GM23338 (cell line): ENCODE measurements at regions not wholly inside any gene's neighbourhood (a gene's known extent, or its start where the extent isn't known, plus 50 kb on each side); places are given as distances from the start of the nearest gene placed in this dataset.

Experiments used
- CREB1 ChIP-seq: fragments of 250-450 bp; sonication (Bioruptor Pico); IDR thresholded peaks from 2 replicates; pipeline ENCODE4 v1.5.0; 2020; ENCODE audit warnings: low read depth, mild to moderate bottlenecking, moderate library complexity
- EZH2 ChIP-seq: fragments of 200-600 bp; sonication (generic); IDR thresholded peaks from one replicate; pipeline ENCODE4 v1.8.0; 2017; ENCODE audit warnings: antibody characterized with exemption, mild to moderate bottlenecking, low read depth; ENCODE audit not compliant: unreplicated experiment
- EZH2phosphoT487 ChIP-seq: fragments of 200-600 bp; sonication (generic); IDR thresholded peaks from one replicate; pipeline ENCODE4 v1.8.1; 2018; ENCODE audit warnings: antibody characterized with exemption; ENCODE audit not compliant: unreplicated experiment
- JUNB ChIP-seq: IDR thresholded peaks from one replicate; pipeline ENCODE4 v1.6.1; 2016; ENCODE audit warnings: antibody characterized with exemption; ENCODE audit not compliant: unreplicated experiment
- POLR2AphosphoS5 ChIP-seq: IDR thresholded peaks from 2 replicates; pipeline ENCODE4 v1.6.1; 2016; ENCODE audit warnings: antibody characterized with exemption, low read depth
- STAT1 ChIP-seq: IDR thresholded peaks from one replicate; pipeline ENCODE4 v1.6.1; 2016; ENCODE audit warnings: antibody characterized with exemption; ENCODE audit not compliant: unreplicated experiment
- ZNF331 ChIP-seq: fragments of 250-450 bp; sonication (Bioruptor Pico); IDR thresholded peaks from 2 replicates; pipeline ENCODE4 v1.5.0; 2020; ENCODE audit warnings: low read depth, mild to moderate bottlenecking, moderate library complexity
- TF ChIP-seq, protein P1 (sequence below), 2 experiments: fragments of 200-600 bp in 1 of 2; sonication (generic) in 1 of 2; conservative IDR thresholded peaks; 2 replicates each; pipeline versions ENCODE4 v1.5.1 to v1.6.1; 2016 to 2017; ENCODE audit warnings: antibody characterized with exemption in 2 of 2, low read depth in 2 of 2, mild to moderate bottlenecking in 2 of 2, moderate library complexity in 1 of 2
- TF ChIP-seq, protein P2 (sequence below): IDR thresholded peaks from one replicate; pipeline ENCODE4 v1.6.1; 2018; ENCODE audit warnings: antibody characterized with exemption; ENCODE audit not compliant: unreplicated experiment
- TF ChIP-seq, protein P3 (sequence below): fragments of 250-450 bp; sonication (Bioruptor Pico); IDR thresholded peaks from 2 replicates; pipeline ENCODE4 v1.5.0; 2020; ENCODE audit warnings: mild to moderate bottlenecking, moderate library complexity
- TF ChIP-seq, protein P4 (sequence below): IDR thresholded peaks from 2 replicates; pipeline ENCODE4 v1.6.1; 2016; ENCODE audit warnings: antibody characterized with exemption

DNA sequence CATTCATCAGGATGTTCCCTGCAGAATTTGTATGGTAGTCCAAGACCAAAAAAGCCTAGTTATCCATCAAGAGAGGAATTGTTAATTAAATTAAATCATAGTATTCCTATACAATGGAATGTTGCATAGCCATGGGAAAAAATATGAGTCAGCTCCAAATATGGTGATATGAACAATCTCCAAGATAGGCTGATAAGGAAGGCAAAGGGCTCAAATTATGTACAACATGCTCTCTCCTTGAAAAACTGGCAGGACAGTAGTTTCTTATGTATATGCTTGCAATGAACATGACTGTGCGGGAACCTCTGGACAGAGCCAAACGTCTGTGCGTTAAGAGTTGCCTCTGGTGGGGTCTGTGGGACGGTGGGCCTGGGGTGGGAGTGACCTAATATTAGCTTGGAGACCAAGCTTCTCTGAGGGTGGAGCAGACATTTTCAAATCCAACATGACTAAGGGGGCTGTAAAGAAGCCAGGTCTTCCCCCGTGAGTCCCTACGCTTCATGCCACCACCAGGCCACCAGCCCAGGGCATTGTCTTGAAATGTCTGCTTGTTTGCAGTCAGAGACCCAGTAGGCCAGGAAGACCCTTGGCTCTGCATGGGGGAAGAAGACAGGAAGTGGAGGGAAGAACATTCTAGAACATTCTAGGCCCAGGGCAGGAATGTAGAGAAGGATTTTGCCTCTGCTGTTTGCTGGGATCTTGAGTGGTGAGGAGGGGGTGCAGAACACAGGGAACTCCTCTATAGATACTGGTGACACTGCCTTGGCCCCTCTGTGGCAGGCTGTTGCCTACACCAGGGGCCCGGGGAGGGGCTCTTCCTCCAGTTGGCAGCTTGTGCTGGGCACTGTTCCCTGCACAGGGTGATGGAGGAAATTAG, 244.0 kb upstream of the HS6ST1 start:
- TF ChIP-seq EZH2 (no peak), POLR2AphosphoS5 (no peak), JUNB (no peak), ZNF331 (CRISPR knock-in tag) (no peak), CREB1 (no peak), EZH2phosphoT487 (no peak), STAT1 (no peak)
- TF ChIP-seq, protein P1, sequence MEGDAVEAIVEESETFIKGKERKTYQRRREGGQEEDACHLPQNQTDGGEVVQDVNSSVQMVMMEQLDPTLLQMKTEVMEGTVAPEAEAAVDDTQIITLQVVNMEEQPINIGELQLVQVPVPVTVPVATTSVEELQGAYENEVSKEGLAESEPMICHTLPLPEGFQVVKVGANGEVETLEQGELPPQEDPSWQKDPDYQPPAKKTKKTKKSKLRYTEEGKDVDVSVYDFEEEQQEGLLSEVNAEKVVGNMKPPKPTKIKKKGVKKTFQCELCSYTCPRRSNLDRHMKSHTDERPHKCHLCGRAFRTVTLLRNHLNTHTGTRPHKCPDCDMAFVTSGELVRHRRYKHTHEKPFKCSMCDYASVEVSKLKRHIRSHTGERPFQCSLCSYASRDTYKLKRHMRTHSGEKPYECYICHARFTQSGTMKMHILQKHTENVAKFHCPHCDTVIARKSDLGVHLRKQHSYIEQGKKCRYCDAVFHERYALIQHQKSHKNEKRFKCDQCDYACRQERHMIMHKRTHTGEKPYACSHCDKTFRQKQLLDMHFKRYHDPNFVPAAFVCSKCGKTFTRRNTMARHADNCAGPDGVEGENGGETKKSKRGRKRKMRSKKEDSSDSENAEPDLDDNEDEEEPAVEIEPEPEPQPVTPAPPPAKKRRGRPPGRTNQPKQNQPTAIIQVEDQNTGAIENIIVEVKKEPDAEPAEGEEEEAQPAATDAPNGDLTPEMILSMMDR (conservative IDR thresholded peaks at IDR 0.05; ENCODE audit: low read depth in 2 of 2) = no peak
- TF ChIP-seq, protein P2, sequence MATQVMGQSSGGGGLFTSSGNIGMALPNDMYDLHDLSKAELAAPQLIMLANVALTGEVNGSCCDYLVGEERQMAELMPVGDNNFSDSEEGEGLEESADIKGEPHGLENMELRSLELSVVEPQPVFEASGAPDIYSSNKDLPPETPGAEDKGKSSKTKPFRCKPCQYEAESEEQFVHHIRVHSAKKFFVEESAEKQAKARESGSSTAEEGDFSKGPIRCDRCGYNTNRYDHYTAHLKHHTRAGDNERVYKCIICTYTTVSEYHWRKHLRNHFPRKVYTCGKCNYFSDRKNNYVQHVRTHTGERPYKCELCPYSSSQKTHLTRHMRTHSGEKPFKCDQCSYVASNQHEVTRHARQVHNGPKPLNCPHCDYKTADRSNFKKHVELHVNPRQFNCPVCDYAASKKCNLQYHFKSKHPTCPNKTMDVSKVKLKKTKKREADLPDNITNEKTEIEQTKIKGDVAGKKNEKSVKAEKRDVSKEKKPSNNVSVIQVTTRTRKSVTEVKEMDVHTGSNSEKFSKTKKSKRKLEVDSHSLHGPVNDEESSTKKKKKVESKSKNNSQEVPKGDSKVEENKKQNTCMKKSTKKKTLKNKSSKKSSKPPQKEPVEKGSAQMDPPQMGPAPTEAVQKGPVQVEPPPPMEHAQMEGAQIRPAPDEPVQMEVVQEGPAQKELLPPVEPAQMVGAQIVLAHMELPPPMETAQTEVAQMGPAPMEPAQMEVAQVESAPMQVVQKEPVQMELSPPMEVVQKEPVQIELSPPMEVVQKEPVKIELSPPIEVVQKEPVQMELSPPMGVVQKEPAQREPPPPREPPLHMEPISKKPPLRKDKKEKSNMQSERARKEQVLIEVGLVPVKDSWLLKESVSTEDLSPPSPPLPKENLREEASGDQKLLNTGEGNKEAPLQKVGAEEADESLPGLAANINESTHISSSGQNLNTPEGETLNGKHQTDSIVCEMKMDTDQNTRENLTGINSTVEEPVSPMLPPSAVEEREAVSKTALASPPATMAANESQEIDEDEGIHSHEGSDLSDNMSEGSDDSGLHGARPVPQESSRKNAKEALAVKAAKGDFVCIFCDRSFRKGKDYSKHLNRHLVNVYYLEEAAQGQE = no peak
- TF ChIP-seq, protein P3, sequence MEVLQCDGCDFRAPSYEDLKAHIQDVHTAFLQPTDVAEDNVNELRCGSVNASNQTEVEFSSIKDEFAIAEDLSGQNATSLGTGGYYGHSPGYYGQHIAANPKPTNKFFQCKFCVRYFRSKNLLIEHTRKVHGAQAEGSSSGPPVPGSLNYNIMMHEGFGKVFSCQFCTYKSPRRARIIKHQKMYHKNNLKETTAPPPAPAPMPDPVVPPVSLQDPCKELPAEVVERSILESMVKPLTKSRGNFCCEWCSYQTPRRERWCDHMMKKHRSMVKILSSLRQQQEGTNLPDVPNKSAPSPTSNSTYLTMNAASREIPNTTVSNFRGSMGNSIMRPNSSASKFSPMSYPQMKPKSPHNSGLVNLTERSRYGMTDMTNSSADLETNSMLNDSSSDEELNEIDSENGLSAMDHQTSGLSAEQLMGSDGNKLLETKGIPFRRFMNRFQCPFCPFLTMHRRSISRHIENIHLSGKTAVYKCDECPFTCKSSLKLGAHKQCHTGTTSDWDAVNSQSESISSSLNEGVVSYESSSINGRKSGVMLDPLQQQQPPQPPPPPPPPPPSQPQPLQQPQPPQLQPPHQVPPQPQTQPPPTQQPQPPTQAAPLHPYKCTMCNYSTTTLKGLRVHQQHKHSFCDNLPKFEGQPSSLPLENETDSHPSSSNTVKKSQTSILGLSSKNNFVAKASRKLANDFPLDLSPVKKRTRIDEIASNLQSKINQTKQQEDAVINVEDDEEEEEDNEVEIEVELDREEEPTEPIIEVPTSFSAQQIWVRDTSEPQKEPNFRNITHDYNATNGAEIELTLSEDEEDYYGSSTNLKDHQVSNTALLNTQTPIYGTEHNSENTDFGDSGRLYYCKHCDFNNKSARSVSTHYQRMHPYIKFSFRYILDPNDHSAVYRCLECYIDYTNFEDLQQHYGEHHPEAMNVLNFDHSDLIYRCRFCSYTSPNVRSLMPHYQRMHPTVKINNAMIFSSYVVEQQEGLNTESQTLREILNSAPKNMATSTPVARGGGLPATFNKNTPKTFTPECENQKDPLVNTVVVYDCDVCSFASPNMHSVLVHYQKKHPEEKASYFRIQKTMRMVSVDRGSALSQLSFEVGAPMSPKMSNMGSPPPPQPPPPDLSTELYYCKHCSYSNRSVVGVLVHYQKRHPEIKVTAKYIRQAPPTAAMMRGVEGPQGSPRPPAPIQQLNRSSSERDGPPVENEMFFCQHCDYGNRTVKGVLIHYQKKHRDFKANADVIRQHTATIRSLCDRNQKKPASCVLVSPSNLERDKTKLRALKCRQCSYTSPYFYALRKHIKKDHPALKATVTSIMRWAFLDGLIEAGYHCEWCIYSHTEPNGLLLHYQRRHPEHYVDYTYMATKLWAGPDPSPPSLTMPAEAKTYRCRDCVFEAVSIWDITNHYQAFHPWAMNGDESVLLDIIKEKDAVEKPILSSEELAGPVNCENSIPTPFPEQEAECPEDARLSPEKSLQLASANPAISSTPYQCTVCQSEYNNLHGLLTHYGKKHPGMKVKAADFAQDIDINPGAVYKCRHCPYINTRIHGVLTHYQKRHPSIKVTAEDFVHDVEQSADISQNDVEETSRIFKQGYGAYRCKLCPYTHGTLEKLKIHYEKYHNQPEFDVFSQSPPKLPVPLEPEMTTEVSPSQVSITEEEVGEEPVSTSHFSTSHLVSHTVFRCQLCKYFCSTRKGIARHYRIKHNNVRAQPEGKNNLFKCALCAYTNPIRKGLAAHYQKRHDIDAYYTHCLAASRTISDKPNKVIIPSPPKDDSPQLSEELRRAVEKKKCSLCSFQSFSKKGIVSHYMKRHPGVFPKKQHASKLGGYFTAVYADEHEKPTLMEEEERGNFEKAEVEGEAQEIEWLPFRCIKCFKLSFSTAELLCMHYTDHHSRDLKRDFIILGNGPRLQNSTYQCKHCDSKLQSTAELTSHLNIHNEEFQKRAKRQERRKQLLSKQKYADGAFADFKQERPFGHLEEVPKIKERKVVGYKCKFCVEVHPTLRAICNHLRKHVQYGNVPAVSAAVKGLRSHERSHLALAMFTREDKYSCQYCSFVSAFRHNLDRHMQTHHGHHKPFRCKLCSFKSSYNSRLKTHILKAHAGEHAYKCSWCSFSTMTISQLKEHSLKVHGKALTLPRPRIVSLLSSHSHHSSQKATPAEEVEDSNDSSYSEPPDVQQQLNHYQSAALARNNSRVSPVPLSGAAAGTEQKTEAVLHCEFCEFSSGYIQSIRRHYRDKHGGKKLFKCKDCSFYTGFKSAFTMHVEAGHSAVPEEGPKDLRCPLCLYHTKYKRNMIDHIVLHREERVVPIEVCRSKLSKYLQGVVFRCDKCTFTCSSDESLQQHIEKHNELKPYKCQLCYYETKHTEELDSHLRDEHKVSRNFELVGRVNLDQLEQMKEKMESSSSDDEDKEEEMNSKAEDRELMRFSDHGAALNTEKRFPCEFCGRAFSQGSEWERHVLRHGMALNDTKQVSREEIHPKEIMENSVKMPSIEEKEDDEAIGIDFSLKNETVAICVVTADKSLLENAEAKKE (CRISPR knock-in tag) = no peak
- TF ChIP-seq, protein P4, sequence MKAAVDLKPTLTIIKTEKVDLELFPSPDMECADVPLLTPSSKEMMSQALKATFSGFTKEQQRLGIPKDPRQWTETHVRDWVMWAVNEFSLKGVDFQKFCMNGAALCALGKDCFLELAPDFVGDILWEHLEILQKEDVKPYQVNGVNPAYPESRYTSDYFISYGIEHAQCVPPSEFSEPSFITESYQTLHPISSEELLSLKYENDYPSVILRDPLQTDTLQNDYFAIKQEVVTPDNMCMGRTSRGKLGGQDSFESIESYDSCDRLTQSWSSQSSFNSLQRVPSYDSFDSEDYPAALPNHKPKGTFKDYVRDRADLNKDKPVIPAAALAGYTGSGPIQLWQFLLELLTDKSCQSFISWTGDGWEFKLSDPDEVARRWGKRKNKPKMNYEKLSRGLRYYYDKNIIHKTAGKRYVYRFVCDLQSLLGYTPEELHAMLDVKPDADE = no peak
